ENCODE measurements at regions not wholly inside any gene's neighbourhood (a gene's known extent, or its start where the extent isn't known, plus 50 kb on each side); places are given as distances from the start of the nearest gene placed in this dataset.

GRCh38 chr14:52150162-52150561, 81.3 kb upstream of the NID2 start:
- H3K4me1 Mint-ChIP-seq, result no peaks in the 10 kb centered on the region
- H2AFZ ChIP-seq (ENCODE audit: insufficient read depth, low read depth, low read length, poor library complexity, severe bottlenecking), result no peak overlapping the region

GRCh38 chr14:52148371-52148770, 79.5 kb upstream of the NID2 start:
- Mint-ChIP-seq H3K27ac (no peak overlapping the region), H3K4me3 (no peak overlapping the region), H3K27me3 (ENCODE audit: low read depth in 3 of 3) (peaks cover 0 to 2% (median 1%) of the 10 kb centered on the region in 3 donors), H3K9me3 (peaks cover 0 to 4% (median 1%) of the 10 kb centered on the region in 7 donors), H3K36me3 (no peaks in the 10 kb centered on the region), H3K4me1 (no peaks in the 10 kb centered on the region)
- Histone ChIP-seq H3K4me3 (replicated peaks in 1 of 3; ENCODE audit: low read depth in 2 of 3, low read length in 3 of 3) (no peak overlapping the region), H3K4me1 (ENCODE audit: control insufficient read depth in 1 of 2, insufficient read depth in 2 of 2, low read length in 2 of 2) (no peaks in the 10 kb centered on the region), H3K4me2 (replicated peaks; ENCODE audit: extremely low read depth, low read length, poor library complexity, severe bottlenecking) (no peak overlapping the region), H3K27me3 (ENCODE audit: control insufficient read depth in 2 of 2, insufficient read depth in 2 of 2, low read length in 2 of 2) (no peaks in the 10 kb centered on the region), H4K20me1 (ENCODE audit: insufficient read depth, low read length) (no peaks in the 10 kb centered on the region), H3K36me3 (replicated peaks in 1 of 2; ENCODE audit: control insufficient read depth in 1 of 2, insufficient read depth in 2 of 2, low read length in 2 of 2) (no peaks in the 10 kb centered on the region), H2AFZ (ENCODE audit: insufficient read depth, low read depth, low read length, poor library complexity, severe bottlenecking) (no peak overlapping the region), H3K27ac (ENCODE audit: low read depth in 1 of 2, low read length in 2 of 2) (no peak overlapping the region), H3K9me3 (replicated peaks in 1 of 2; ENCODE audit: control insufficient read depth in 1 of 2, insufficient read depth in 1 of 2, low read length in 2 of 2) (no peaks in the 10 kb centered on the region), H3K79me2 (ENCODE audit: insufficient read depth, low read length) (no peaks in the 10 kb centered on the region), H3K9ac (ENCODE audit: insufficient read depth, low read length, poor library complexity, severe bottlenecking) (no peak overlapping the region)
- intact Hi-C loops (cut with micrococcal nuclease), result no loop called here
- no CpG with 5 or more reads among the region's 1 CpG for WGBS (ENCODE audit: insufficient coverage)
- DNase-seq, result no peak
- TF ChIP-seq, protein P1, sequence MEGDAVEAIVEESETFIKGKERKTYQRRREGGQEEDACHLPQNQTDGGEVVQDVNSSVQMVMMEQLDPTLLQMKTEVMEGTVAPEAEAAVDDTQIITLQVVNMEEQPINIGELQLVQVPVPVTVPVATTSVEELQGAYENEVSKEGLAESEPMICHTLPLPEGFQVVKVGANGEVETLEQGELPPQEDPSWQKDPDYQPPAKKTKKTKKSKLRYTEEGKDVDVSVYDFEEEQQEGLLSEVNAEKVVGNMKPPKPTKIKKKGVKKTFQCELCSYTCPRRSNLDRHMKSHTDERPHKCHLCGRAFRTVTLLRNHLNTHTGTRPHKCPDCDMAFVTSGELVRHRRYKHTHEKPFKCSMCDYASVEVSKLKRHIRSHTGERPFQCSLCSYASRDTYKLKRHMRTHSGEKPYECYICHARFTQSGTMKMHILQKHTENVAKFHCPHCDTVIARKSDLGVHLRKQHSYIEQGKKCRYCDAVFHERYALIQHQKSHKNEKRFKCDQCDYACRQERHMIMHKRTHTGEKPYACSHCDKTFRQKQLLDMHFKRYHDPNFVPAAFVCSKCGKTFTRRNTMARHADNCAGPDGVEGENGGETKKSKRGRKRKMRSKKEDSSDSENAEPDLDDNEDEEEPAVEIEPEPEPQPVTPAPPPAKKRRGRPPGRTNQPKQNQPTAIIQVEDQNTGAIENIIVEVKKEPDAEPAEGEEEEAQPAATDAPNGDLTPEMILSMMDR (IDR thresholded peaks at IDR 0.05), result no peak

More at GRCh38 chr14:52150162-52150561, 81.3 kb upstream of the NID2 start:
- H3K9me3 ChIP-seq (replicated peaks in 1 of 2; ENCODE audit: control insufficient read depth in 1 of 2, insufficient read depth in 1 of 2, low read length in 2 of 2), result no peaks in the 10 kb centered on the region
- H3K9me3 Mint-ChIP-seq, result peaks cover 0 to 2% (median 1%) of the 10 kb centered on the region in 7 donors
- no peak overlapping the region for H3K4me2 ChIP-seq (replicated peaks; ENCODE audit: extremely low read depth, low read length, poor library complexity, severe bottlenecking)
- WGBS (ENCODE audit: insufficient coverage), result 86% methylated on average over 1 of the region's 2 CpGs
- H3K4me3 Mint-ChIP-seq, result no peak overlapping the region
- H3K27ac ChIP-seq (ENCODE audit: low read depth in 1 of 2, low read length in 2 of 2), result no peak overlapping the region
- no peaks in the 10 kb centered on the region for H3K36me3 ChIP-seq (replicated peaks in 1 of 2; ENCODE audit: control insufficient read depth in 1 of 2, insufficient read depth in 2 of 2, low read length in 2 of 2)
- no peaks in the 10 kb centered on the region for H3K79me2 ChIP-seq (ENCODE audit: insufficient read depth, low read length)
- intact Hi-C loops (cut with micrococcal nuclease), result no loop called here
- no peak overlapping the region for H3K27ac Mint-ChIP-seq
- DNase-seq, result no peak
- no peaks in the 10 kb centered on the region for H3K27me3 ChIP-seq (ENCODE audit: control insufficient read depth in 2 of 2, insufficient read depth in 2 of 2, low read length in 2 of 2)
- no peaks in the 10 kb centered on the region for H3K36me3 Mint-ChIP-seq
- no peak overlapping the region for H3K9ac ChIP-seq (ENCODE audit: insufficient read depth, low read length, poor library complexity, severe bottlenecking)
- H4K20me1 ChIP-seq (ENCODE audit: insufficient read depth, low read length), result no peaks in the 10 kb centered on the region
- H3K4me3 ChIP-seq (replicated peaks in 1 of 3; ENCODE audit: low read depth in 2 of 3, low read length in 3 of 3), result no peak overlapping the region
- TF ChIP-seq, protein P1 (IDR thresholded peaks at IDR 0.05), result no peak
- H3K27me3 Mint-ChIP-seq (ENCODE audit: low read depth in 3 of 3), result peaks cover 0 to 5% (median 1%) of the 10 kb centered on the region in 3 donors
- no peaks in the 10 kb centered on the region for H3K4me1 ChIP-seq (ENCODE audit: control insufficient read depth in 1 of 2, insufficient read depth in 2 of 2, low read length in 2 of 2)
